ENCODE measurements at regions not wholly inside any gene's neighbourhood (a gene's known extent, or its start where the extent isn't known, plus 50 kb on each side); places are given as distances from the start of the nearest gene placed in this dataset.

GRCh38 chr2:9141706-9142460, 64.7 kb upstream of the ASAP2 start:
- no peak for TF ChIP-seq CTCF (IDR thresholded peaks at IDR 0.05; ENCODE audit: extremely low read depth in 1 of 2, insufficient read depth in 1 of 2, low read depth in 1 of 2, low read length in 2 of 2)
- TF ChIP-seq EZH2 (IDR thresholded peaks at IDR 0.05; ENCODE audit: borderline replicate concordance, low read depth, low read length, severe bottlenecking): no peak
- TF ChIP-seq POLR2AphosphoS5 (IDR thresholded peaks at IDR 0.05; ENCODE audit: insufficient read depth, low read depth, low read length): no peak
- no peak for TF ChIP-seq POLR2A (IDR thresholded peaks at IDR 0.05; ENCODE audit: low read depth, low read length)
- TF ChIP-seq GATA2 (IDR thresholded peaks at IDR 0.05; ENCODE audit: insufficient read depth, insufficient read length, low read depth, low read length): no peak
- TF ChIP-seq MAX (IDR thresholded peaks at IDR 0.05; ENCODE audit: insufficient read depth, insufficient read length): no peak
- TF ChIP-seq MYC (IDR thresholded peaks at IDR 0.05; ENCODE audit: low read depth, low read length): no peak
- no peak for TF ChIP-seq JUN (IDR thresholded peaks at IDR 0.05; ENCODE audit: borderline replicate concordance, insufficient read depth, insufficient read length, low read depth)
- no peak for TF ChIP-seq FOS (IDR thresholded peaks at IDR 0.05; ENCODE audit: borderline replicate concordance, insufficient read depth, low read length)
